HUES6 (cell line): ENCODE measurements at regions not wholly inside any gene's neighbourhood (a gene's known extent, or its start where the extent isn't known, plus 50 kb on each side); places are given as distances from the start of the nearest gene placed in this dataset.

Source experiments
- H3K27ac ChIP-seq: 2 replicates; pipeline ENCODE4 v1.7.0; 2013; ENCODE audit warnings: low read depth, mild to moderate bottlenecking, low read length, inconsistent platforms
- H3K27me3 ChIP-seq: 2 replicates; pipeline ENCODE4 v1.6.1; 2013; ENCODE audit warnings: low read length; ENCODE audit not compliant: control insufficient read depth, insufficient read depth
- H3K36me3 ChIP-seq: 2 replicates; pipeline ENCODE4 v1.6.1; 2013; ENCODE audit warnings: low read length; ENCODE audit not compliant: control insufficient read depth, insufficient read depth
- H3K4me1 ChIP-seq: 2 replicates; pipeline ENCODE4 v1.6.1; 2013; ENCODE audit warnings: low read length; ENCODE audit not compliant: control insufficient read depth, insufficient read depth
- H3K4me3 ChIP-seq: 2 replicates; pipeline ENCODE4 v1.5.1; 2013; ENCODE audit warnings: low read depth, low read length
- H3K9ac ChIP-seq: one replicate; pipeline ENCODE4 v1.6.1; 2013; ENCODE audit warnings: mild to moderate bottlenecking, low read length
- H3K9me3 ChIP-seq: 2 replicates; pipeline ENCODE4 v1.6.1; 2013; ENCODE audit warnings: low read depth, low read length; ENCODE audit not compliant: control insufficient read depth, insufficient read depth

- H3K27ac ChIP-seq, result no peak overlapping the region
- H3K36me3 ChIP-seq, result no peaks in the 10 kb centered on the region
- H3K27me3 ChIP-seq, result no peaks in the 10 kb centered on the region
- no peak overlapping the region for H3K4me3 ChIP-seq
- H3K9ac ChIP-seq, result no peak overlapping the region
- no peaks in the 10 kb centered on the region for H3K9me3 ChIP-seq
- H3K4me1 ChIP-seq, result no peaks in the 10 kb centered on the region; the same call in 1 of the 2 replicates
Observed at GRCh38 chr4:124426279-124426678, 286.3 kb downstream of the ANKRD50 start.

- Histone ChIP-seq H3K27me3 (no peaks in the 10 kb centered on the region), H3K27ac (no peak overlapping the region), H3K4me3 (no peak overlapping the region), H3K9me3 (no peaks in the 10 kb centered on the region), H3K9ac (no peak overlapping the region), H3K4me1 (no peaks in the 10 kb centered on the region; the same call in 1 of the 2 replicates), H3K36me3 (no peaks in the 10 kb centered on the region)
Observed at GRCh38 chr4:124427095-124427767, 285.3 kb downstream of the ANKRD50 start.

GRCh38 chr4:124428648-124429047 is 283.9 kb downstream of the ANKRD50 start:
- Histone ChIP-seq H3K4me3 (no peak overlapping the region), H3K9me3 (no peaks in the 10 kb centered on the region), H3K27ac (no peak overlapping the region), H3K27me3 (no peaks in the 10 kb centered on the region), H3K4me1 (no peaks in the 10 kb centered on the region; the same call in 1 of the 2 replicates), H3K36me3 (no peaks in the 10 kb centered on the region), H3K9ac (no peak overlapping the region)

- no peak overlapping the region for H3K27ac ChIP-seq
- H3K36me3 ChIP-seq, result no peaks in the 10 kb centered on the region
- H3K9ac ChIP-seq, result no peak overlapping the region
- H3K4me3 ChIP-seq, result no peak overlapping the region
- H3K27me3 ChIP-seq, result no peaks in the 10 kb centered on the region
- H3K9me3 ChIP-seq, result no peaks in the 10 kb centered on the region
- H3K4me1 ChIP-seq, result no peaks in the 10 kb centered on the region; the same call in 1 of the 2 replicates
Observed at GRCh38 chr4:124429746-124430250, 282.7 kb downstream of the ANKRD50 start.

GRCh38 chr4:124431653-124432192 is 280.8 kb downstream of the ANKRD50 start:
- Histone ChIP-seq H3K9me3 (no peaks in the 10 kb centered on the region), H3K36me3 (no peaks in the 10 kb centered on the region), H3K9ac (no peak overlapping the region), H3K4me1 (no peaks in the 10 kb centered on the region; the same call in 1 of the 2 replicates), H3K27me3 (no peaks in the 10 kb centered on the region), H3K4me3 (no peak overlapping the region), H3K27ac (no peak overlapping the region)

- no peak overlapping the region for H3K4me3 ChIP-seq
- H3K9ac ChIP-seq, result no peak overlapping the region
- H3K36me3 ChIP-seq, result no peaks in the 10 kb centered on the region
- H3K4me1 ChIP-seq, result no peaks in the 10 kb centered on the region; the same call in 1 of the 2 replicates
- H3K9me3 ChIP-seq, result no peaks in the 10 kb centered on the region
- H3K27me3 ChIP-seq, result no peaks in the 10 kb centered on the region
- no peak overlapping the region for H3K27ac ChIP-seq
Observed at GRCh38 chr4:124432500-124432899, 280.0 kb downstream of the ANKRD50 start.

- Histone ChIP-seq H3K36me3 (no peaks in the 10 kb centered on the region), H3K9me3 (no peaks in the 10 kb centered on the region), H3K27ac (no peak overlapping the region), H3K4me3 (no peak overlapping the region), H3K9ac (no peak overlapping the region), H3K27me3 (no peaks in the 10 kb centered on the region), H3K4me1 (no peaks in the 10 kb centered on the region; the same call in 1 of the 2 replicates)
Observed at GRCh38 chr4:124433044-124433443, 279.5 kb downstream of the ANKRD50 start.

- no peak overlapping the region for H3K27ac ChIP-seq
- H3K9ac ChIP-seq, result no peak overlapping the region
- H3K4me1 ChIP-seq, result no peaks in the 10 kb centered on the region; the same call in 1 of the 2 replicates
- H3K4me3 ChIP-seq, result no peak overlapping the region
- H3K9me3 ChIP-seq, result no peaks in the 10 kb centered on the region
- H3K36me3 ChIP-seq, result no peaks in the 10 kb centered on the region
- no peaks in the 10 kb centered on the region for H3K27me3 ChIP-seq
Observed at GRCh38 chr4:124433500-124433899, 279.0 kb downstream of the ANKRD50 start.

GRCh38 chr4:124435274-124435950 is 277.1 kb downstream of the ANKRD50 start:
- H3K27ac ChIP-seq, result no peak overlapping the region
- no peak overlapping the region for H3K9ac ChIP-seq
- no peaks in the 10 kb centered on the region for H3K27me3 ChIP-seq
- no peaks in the 10 kb centered on the region for H3K9me3 ChIP-seq
- no peaks in the 10 kb centered on the region for H3K36me3 ChIP-seq
- H3K4me1 ChIP-seq, result no peaks in the 10 kb centered on the region
- H3K4me3 ChIP-seq, result no peak overlapping the region

GRCh38 chr4:124437853-124438495 is 274.6 kb downstream of the ANKRD50 start:
- Histone ChIP-seq H3K4me3 (no peak overlapping the region), H3K27ac (no peak overlapping the region), H3K36me3 (no peaks in the 10 kb centered on the region), H3K27me3 (no peaks in the 10 kb centered on the region), H3K4me1 (no peaks in the 10 kb centered on the region), H3K9ac (no peak overlapping the region), H3K9me3 (no peaks in the 10 kb centered on the region)

- no peaks in the 10 kb centered on the region for H3K4me1 ChIP-seq
- no peaks in the 10 kb centered on the region for H3K36me3 ChIP-seq
- no peak overlapping the region for H3K27ac ChIP-seq
- H3K27me3 ChIP-seq, result no peaks in the 10 kb centered on the region
- no peak overlapping the region for H3K9ac ChIP-seq
- H3K4me3 ChIP-seq, result no peak overlapping the region
- peaks cover 28% of the 10 kb centered on the region for H3K9me3 ChIP-seq
Observed at GRCh38 chr4:124445071-124445470, 267.5 kb downstream of the ANKRD50 start.
